ENCODE measurements at regions not wholly inside any gene's neighbourhood (a gene's known extent, or its start where the extent isn't known, plus 50 kb on each side); places are given as distances from the start of the nearest gene placed in this dataset.

- no peaks in the 10 kb centered on the region for H3K79me2 ChIP-seq (ENCODE audit: control insufficient read depth, insufficient read depth, low read length)
- no peak for FAIRE-seq
- no peak overlapping the region for H3K27ac ChIP-seq (ENCODE audit: control insufficient read depth, insufficient read depth, low read length)
- no peak overlapping the region for H3K4me3 ChIP-seq (ENCODE audit: control insufficient read depth in 2 of 3, extremely low read depth in 1 of 3, insufficient read depth in 2 of 3, low read depth in 1 of 3, low read length in 3 of 3)
- no peak overlapping the region for H3K9ac ChIP-seq (ENCODE audit: control insufficient read depth, extremely low read depth, insufficient read depth, low read length)
- no peaks in the 10 kb centered on the region for H3K9me3 ChIP-seq (ENCODE audit: control insufficient read depth, low read depth, low read length)
- no peaks in the 10 kb centered on the region for H3K36me3 ChIP-seq (ENCODE audit: control insufficient read depth in 2 of 2, extremely low read depth in 1 of 2, insufficient read depth in 2 of 2, low read length in 2 of 2)
- no peak for TF ChIP-seq CTCF (optimal IDR thresholded peaks at IDR 0.05 in 1 of 3, IDR thresholded peaks at IDR 0.05 in 1 of 3, conservative IDR thresholded peaks at IDR 0.05 in 1 of 3; ENCODE audit: extremely low read depth in 1 of 3, insufficient read depth in 2 of 3, low read length in 3 of 3)
- no peak for TF ChIP-seq EZH2 (IDR thresholded peaks at IDR 0.05; ENCODE audit: low read length)
- H3K4me1 ChIP-seq (ENCODE audit: control insufficient read depth, extremely low read depth, insufficient read depth, low read length) = no peaks in the 10 kb centered on the region
- H4K20me1 ChIP-seq (ENCODE audit: control insufficient read depth, extremely low read depth, insufficient read depth, low read length) = no peaks in the 10 kb centered on the region
- no peak overlapping the region for H3K4me2 ChIP-seq (ENCODE audit: control insufficient read depth, extremely low read depth, insufficient read depth, low read depth, low read length)
- DNase-seq (ENCODE audit: low read depth, low spot score) = no peak
- H3K27me3 ChIP-seq (ENCODE audit: control insufficient read depth, extremely low read depth, insufficient read depth, low read length) = no peaks in the 10 kb centered on the region
- H3K9me1 ChIP-seq (ENCODE audit: control insufficient read depth, extremely low read depth, insufficient read depth, low read length) = no peaks in the 10 kb centered on the region
- dilution Hi-C loops (cut with MboI; ENCODE audit: extremely low pct_ligation_motif_present, low sequenced_read_pairs) = no loop called here
- no peak overlapping the region for H2AFZ ChIP-seq (ENCODE audit: control insufficient read depth, low read length)
These were observed 431.9 kb downstream of the PLCL1 start for GRCh38 chr2:198236338-198236737.

DNA sequence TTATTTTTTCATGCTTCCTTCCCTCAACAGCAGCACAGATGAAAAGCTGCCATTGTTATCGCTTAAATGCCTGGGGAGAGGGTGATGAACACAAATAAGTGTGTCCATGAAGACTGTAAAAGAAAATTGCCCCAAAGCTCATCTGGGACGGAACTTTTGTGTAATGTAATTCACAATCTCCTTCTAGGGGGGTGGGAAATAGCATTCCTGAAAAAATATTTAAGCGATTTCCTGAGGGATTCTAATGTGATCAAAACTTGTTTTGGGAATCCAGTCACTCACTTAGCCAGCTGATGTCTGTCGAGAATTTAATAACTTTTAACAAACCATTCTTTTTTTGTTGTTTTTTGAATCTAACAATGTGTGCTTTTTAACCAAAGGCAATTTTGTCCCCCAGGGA is 427.9 kb downstream of the PLCL1 start:
- dilution Hi-C loops (cut with MboI; ENCODE audit: extremely low pct_ligation_motif_present, low sequenced_read_pairs) = no loop called here
- Histone ChIP-seq H3K79me2 (ENCODE audit: control insufficient read depth, insufficient read depth, low read length) (no peaks in the 10 kb centered on the region), H3K9me3 (ENCODE audit: control insufficient read depth, low read depth, low read length) (no peaks in the 10 kb centered on the region), H4K20me1 (ENCODE audit: control insufficient read depth, extremely low read depth, insufficient read depth, low read length) (no peaks in the 10 kb centered on the region), H3K36me3 (ENCODE audit: control insufficient read depth in 2 of 2, extremely low read depth in 1 of 2, insufficient read depth in 2 of 2, low read length in 2 of 2) (no peaks in the 10 kb centered on the region), H3K27me3 (ENCODE audit: control insufficient read depth, extremely low read depth, insufficient read depth, low read length) (no peaks in the 10 kb centered on the region), H3K4me2 (ENCODE audit: control insufficient read depth, extremely low read depth, insufficient read depth, low read depth, low read length) (no peak overlapping the region), H3K4me3 (ENCODE audit: control insufficient read depth in 2 of 3, extremely low read depth in 1 of 3, insufficient read depth in 2 of 3, low read depth in 1 of 3, low read length in 3 of 3) (no peak overlapping the region), H3K9ac (ENCODE audit: control insufficient read depth, extremely low read depth, insufficient read depth, low read length) (no peak overlapping the region), H3K27ac (ENCODE audit: control insufficient read depth, insufficient read depth, low read length) (no peak overlapping the region), H3K4me1 (ENCODE audit: control insufficient read depth, extremely low read depth, insufficient read depth, low read length) (no peaks in the 10 kb centered on the region), H2AFZ (ENCODE audit: control insufficient read depth, low read length) (no peak overlapping the region), H3K9me1 (ENCODE audit: control insufficient read depth, extremely low read depth, insufficient read depth, low read length) (no peaks in the 10 kb centered on the region)
- FAIRE-seq = no peak
- TF ChIP-seq CTCF (optimal IDR thresholded peaks at IDR 0.05 in 1 of 3, IDR thresholded peaks at IDR 0.05 in 1 of 3, conservative IDR thresholded peaks at IDR 0.05 in 1 of 3; ENCODE audit: extremely low read depth in 1 of 3, insufficient read depth in 2 of 3, low read length in 3 of 3) (no peak), EZH2 (IDR thresholded peaks at IDR 0.05; ENCODE audit: low read length) (no peak)
- DNase-seq (ENCODE audit: low read depth, low spot score) = no peak

All from keratinocyte (primary cell).